ENCODE measurements at regions not wholly inside any gene's neighbourhood (a gene's known extent, or its start where the extent isn't known, plus 50 kb on each side); places are given as distances from the start of the nearest gene placed in this dataset.

GRCh38 chr17:63350364-63350763 is 95.7 kb downstream of the CYB561 start:
- no peak for TF ChIP-seq YY1 (IDR thresholded peaks at IDR 0.05; ENCODE audit: insufficient read depth, insufficient read length)
- TF ChIP-seq ZNF274 (IDR thresholded peaks at IDR 0.05; ENCODE audit: low read depth, low read length) = no peak

Measured in NT2/D1 (cell line).